GM19455 (cell line): ENCODE measurements at regions not wholly inside any gene's neighbourhood (a gene's known extent, or its start where the extent isn't known, plus 50 kb on each side); places are given as distances from the start of the nearest gene placed in this dataset.

ENCODE experiments used
- ATAC-seq: cut with Tn5 transposase; IDR thresholded peaks from one replicate; pipeline ENCODE4 v1.9.1; 2021; ENCODE audit not compliant: unreplicated experiment

DNA sequence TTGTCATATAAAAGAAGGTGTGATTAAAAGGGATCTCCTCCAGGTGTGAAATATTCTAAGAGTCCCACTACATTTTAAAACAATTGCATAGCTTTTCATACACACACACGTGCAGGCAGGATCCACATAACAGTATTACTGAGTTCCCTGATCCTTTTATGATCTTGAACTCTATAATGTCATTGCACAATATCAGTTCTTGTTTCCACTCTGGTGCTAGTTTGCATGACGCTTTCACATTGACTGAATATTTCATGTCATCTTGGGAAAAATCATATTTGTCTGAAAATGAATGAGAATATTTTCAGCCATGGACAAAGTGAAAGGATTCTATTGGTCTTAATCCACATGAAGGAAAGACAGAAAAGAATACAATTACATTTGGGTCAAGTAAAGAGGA lies 703.8 kb downstream of the CDH8 start:
- ATAC-seq = no peak

DNA sequence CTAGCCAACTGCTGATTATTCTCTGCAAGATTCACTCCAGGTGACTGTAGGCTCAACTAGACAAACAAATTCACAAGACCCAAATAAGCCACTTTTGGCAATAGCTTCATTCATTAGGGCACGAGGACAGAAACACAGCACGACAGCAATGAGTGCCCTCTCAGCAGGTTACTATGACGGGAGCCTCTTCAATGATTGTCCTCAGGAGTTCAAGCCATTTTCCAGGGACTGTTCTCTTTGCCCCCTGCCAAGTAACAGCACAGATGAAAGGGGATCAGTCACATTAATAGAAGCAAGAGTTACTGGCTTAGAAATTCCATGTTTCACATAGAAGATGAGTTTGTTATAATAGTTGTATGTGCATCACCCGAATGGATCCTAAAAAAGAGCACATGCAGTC lies 712.2 kb downstream of the CDH8 start:
- ATAC-seq = no peak

DNA sequence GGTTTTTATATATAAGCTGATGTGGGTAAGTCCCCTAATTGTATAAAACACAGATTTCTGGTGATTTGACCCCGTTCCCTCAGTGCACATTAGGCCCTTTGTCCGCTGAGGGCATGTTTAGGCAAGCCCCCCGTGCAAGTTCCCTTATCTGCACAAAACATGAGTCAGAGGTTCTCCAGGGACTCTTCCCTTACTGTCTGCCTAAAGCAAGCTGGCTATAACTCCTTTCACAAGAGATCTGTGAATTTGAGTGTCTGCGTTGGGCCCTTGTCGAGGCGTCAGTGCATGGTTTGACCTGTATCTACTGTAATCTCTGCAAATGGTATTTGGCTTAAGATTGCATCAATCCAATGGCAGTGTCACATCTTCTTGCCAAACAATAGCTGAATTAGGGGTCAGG lies 712.8 kb downstream of the CDH8 start:
- no peak for ATAC-seq

DNA sequence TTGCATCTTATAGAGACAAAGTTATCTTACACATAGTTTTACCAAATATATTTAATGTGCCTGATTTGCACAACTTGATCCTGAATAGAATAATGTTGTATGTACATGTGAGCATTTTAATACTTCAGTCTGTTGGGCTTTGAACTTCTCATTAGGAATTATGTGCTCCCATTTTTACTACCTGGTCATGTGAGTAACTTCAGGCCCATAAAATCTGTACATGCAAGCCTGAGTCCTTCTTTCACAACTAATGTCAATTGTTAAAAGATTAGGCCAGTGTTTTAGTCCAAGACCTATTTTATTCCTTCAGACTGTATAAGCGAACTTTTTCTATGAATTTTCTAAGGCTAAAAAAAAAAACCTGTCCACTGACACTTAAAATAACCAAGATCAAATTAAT lies 715.4 kb downstream of the CDH8 start:
- no peak for ATAC-seq

DNA sequence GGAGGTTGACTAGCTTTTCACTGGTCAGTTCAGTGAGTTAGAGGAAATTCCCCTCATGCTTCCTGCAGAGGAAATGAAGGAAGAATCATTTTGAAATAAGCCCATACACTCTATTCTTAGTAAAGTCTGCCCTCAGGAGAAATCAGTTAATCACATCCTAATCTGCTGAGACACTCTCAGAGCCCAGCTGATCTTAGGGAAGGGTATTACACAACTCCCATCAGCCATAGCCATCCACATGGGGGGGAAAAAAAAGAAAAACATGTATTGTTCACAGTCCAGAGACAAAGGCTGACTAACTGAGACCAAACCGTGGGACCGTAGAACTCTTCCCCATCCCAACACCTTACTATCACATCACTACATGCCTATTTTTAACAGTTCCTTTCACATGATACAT lies 722.3 kb downstream of the CDH8 start:
- ATAC-seq = no peak

DNA sequence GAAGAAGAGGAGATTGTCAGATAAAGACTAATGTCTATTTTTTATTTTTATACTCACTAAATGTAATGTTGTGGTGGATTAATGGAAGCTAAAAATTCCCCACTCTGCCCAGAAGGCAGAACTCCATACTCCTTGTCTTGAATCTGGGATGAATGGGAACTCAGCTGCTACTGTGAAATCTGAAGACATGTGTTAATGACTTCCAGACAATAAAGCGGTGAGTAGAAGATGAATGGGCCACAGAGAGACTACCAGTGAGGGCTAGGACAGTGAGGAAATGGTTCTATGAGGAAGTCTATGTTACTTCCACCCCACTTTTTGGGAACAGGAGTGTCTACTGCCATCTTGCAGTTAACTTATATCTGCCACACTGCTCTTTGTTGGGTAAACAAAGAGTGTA lies 726.9 kb downstream of the CDH8 start:
- no peak for ATAC-seq

DNA sequence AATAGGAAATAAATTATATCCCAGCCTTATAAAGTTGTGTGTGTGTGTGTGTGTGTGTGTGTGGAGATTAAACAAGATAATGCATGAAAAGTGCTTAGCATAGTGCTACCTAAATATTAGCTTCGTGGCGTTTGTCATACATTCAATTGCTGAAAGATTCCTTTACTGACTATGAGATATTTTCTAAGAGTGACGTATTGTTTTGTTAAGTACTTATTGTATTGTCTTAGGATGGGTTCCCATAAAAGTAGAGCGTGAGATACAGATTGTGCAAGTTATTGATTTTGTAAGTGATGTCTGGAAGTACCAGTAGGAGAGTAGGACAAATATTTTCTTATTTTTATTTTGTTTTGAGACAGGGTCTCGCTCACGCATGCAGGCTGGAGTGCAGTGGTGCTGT lies 730.0 kb downstream of the CDH8 start:
- no peak for ATAC-seq

DNA sequence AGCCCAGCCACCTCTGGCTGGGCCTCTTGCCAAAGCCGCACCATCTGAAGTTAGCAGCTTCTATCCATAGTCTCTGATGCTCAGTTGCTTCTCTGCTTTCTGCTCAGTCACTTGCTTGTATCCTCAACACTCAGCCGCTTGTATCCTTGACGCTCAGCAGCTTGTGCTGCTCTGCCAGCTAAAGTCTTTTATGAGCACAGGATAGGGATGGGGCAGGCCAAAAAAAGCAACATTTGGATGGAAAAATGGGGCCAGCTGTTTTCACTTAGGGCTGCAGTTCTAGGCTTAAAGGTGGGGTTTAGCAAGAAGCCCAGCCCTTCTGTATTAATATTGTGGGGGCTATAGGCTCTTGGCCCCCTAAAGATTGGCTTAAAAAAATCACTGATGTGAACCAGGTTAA lies 739.4 kb downstream of the CDH8 start:
- ATAC-seq = no peak

DNA sequence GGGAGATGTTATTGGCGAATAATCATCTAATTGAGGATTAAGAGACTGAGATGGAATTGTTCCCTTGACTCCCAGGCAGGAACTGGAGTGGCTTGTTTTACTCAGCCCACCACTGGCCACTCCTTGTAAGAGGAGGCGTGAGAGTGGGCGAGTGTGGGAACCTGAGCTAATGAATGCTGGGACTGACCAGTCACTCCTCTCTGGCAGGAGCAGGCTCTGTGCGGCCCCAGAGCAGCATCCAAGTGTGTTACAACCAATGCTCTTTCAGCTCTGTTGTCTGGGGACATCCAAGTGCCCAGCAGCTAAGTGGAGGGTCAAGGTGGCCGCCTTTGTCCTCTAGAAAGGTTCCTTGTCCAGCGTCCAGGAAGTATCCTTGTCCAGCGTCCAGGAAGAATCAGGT lies 739.9 kb downstream of the CDH8 start:
- ATAC-seq = no peak

DNA sequence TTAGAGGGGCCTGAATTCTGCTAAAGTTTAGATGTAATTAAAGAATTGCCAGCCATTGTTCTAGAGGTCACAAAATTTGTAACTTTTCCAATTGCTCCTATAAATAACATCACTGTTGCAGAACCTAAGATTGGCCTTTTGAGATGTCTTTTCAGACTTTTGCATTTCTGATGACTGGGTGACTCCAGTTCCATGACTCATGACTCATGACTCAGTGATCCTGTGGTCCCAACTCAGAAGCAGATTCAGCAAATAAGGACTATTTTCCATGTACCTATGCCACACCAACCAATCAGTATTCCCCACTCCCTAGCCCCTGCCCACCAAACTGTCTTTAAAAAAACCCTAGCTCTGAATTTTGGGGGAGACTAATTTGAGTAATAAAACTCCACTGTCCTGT lies 740.9 kb downstream of the CDH8 start:
- ATAC-seq = no peak

DNA sequence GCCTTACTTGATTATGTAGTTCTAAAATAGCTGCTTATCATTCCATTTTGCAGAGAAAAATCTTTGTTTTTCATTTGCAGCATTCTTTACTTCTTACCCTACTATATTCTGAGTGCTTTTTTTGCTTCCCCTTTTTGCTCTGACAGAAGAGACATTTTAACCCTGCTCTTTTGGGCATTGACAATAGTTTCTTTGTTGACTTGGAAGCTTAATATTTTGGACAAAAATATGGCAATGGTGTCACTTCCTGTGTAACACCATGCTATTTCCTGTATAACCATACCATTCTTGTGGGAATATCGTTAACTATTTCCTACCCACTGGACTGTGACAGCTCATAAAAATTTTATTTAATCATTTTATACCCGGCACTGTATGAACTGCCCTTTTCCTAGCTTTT lies 747.1 kb downstream of the CDH8 start:
- no peak for ATAC-seq

DNA sequence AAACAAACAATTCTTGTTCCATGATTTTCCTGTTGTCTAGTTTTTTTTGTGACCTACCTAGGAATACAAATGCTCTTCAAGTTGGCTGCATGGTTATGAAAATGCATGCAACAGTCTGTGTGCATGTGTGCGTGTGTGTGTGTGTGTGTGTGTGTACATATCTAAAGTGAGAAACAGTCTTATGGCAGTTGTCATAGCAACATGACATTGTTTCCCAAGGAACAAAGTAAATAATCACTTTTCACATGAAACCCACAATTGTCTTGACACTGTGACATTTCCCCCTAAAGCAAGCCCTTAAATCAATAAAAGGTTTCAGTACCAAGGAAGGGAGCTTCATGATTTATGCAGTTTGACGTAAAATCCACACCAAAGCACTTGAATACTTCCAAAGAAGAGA lies 758.4 kb downstream of the CDH8 start:
- ATAC-seq = no peak

DNA sequence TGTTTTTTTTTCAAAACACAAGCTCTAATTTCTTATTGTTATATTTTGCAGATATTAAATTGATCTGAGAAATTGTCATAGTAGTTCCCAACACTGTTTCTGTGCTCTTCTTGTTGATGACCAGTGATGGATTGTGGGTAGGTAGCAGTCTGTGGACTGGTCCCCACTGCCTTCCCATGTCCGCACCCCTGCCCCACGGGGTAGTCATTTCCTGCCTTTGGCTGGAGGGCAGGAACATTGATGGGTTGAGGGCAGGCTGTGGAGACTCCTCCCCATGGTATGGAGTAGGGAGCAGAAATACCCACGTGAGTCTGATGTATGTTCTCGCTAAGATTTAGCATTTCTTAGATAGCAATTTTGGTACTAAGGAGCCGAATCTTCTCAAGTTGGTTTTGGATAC lies 762.0 kb downstream of the CDH8 start:
- ATAC-seq = no peak

DNA sequence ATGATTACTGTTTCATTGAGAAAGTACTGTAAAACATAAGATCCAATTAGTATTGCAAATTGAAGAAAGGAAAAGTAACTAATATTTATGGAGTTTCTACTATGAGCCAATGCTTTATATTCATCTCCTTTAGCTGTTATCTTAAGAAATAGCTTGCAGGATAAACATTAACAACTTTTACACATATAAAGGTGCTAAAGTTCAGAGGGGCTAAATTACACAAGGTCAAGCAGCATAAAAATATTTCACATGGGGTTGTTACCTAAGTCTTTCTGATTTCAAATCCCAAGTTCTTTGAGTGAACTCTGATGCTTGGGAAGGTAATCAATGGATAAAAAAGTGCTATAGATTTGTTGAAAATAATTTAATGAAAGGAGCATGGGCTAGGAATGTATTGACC lies 765.5 kb downstream of the CDH8 start:
- ATAC-seq = no peak

DNA sequence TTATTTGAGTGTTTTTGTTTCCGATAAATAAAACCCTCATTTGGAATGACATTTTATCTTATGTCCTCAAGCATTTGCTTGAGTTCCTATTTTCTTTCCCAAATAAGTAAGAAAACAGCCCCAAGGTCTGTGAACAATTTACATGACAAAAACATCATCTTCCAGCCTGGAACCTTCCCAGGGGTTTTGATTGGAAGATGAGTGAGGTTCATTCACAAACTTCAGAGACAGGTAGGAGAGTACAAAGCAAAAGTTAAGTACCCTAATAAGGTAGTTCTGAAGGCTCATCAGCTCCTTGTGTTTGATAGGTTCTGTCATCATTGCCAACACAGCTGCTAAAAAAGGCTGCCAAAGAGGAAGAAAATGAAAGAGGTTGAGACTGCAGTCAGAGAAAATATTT lies 772.8 kb downstream of the CDH8 start:
- ATAC-seq = no peak

DNA sequence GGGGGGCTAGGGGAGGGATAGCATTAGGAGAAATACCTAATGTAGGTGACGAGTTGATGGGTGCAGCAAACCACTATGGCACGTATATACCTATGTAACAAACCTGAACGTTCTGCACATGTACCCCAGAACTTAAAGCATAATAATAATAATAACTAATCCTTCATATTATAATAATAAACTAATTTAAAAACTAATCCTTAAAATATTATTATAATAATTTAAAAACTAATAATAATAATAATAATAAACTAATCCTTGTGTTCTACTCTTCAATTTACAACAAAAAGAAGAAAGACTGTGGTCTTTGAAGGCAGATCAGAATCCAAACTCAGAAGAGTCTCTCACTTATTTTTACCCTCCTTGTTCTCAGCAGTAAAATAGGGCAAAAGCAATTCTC lies 774.9 kb downstream of the CDH8 start:
- no peak for ATAC-seq

DNA sequence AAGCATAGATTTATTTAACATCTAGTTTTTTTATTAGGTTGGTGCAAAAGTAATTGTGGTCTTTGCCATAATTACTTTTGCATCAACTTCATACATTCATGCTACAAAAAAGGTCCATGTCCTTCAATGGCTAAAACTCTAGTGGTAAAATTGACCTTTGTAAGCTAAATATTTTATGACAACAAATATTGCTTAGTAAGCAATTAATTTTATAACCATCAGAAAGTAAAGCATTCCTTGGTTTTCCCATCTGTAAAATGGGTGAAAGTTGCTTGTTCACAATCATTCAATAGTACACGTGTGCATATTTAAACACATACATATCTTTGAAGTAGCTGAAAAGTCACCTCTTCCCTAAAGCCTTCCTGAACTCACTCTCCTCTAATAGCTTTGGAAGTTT lies 789.6 kb downstream of the CDH8 start:
- no peak for ATAC-seq

DNA sequence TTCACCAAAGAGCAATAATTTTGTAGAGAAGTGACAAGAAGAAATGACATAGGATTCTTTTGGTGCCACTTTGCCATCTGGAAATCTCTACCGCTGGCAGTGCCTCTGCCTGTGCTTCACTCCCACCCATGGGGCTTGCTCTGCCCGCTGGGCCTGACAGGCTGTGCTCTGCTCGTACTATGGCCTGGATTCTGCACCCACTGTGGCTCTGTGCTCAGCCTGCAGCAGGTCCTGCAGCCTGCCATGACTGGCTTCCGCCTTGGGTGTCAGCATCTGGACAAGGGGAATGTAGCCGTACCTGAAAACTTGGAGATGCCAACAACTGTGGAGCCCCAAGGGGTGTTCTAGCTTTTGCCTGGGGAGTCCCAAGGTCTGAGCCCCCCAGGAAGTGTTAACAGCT lies 792.3 kb downstream of the CDH8 start:
- ATAC-seq = no peak

DNA sequence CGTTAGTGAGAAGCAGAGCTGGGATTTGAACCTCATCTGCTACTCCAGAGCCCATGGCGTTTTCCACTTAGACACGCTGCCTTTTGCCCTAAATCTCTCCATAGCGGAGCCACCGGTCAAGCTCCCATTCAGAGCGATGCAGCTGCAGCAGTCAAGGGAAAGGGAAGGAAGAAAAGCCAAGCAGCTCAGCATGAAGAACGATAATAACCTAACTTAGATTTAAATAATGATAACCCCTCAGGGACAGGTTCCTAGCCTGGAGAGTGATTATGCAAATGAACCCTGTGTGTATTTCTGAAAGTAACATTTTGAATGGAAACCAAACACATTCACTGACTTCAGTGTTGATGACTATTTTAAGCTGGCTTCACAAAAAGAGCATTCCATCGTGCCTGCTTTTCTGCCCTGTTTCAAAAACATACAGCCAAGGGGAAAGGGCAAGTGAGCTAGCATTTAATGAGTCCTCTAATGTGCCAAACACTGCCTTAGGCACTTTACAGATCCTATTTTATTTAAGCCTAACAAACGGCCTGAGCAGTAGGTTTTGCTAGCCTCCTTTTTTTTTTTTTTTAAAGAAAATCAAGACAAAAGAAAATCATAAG lies 798.3 kb downstream of the CDH8 start:
- ATAC-seq = no peak

DNA sequence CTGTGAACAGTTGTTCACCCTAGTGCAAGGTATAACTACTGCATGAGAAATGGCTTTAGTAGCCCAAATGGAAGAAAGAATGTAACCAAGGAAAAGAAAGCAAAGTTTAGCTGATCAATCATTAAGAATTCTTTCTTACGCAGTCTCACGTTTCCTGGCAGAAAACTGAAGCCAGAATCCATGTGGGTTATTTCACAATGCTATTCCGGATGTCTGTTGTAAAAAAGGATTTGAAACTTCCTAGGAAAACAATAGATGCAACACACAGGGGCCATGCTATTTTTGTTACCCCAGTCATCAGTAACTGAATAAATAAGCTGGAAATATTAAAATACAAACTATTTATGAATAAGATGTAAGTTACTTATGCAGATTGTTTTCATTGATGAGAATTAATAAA lies 802.5 kb downstream of the CDH8 start:
- ATAC-seq = no peak

DNA sequence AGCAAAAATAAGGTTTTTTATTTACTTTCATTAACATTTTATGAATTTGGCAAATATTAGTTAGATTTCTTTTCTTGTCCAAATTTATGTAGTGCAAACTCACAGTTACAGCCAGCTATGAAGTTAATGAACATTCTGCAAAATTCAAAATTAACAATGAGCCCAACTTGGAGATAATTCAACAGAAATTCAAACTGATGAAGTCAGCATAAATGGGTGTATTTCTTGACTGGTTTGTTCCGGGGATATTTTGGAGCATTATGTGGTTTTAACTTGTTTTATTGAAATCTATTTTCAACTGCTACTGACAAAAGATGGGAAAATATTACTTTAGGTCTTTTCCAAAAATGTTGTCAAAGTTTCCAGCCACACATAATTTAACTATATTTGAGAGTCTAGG lies 807.9 kb downstream of the CDH8 start:
- no peak for ATAC-seq

DNA sequence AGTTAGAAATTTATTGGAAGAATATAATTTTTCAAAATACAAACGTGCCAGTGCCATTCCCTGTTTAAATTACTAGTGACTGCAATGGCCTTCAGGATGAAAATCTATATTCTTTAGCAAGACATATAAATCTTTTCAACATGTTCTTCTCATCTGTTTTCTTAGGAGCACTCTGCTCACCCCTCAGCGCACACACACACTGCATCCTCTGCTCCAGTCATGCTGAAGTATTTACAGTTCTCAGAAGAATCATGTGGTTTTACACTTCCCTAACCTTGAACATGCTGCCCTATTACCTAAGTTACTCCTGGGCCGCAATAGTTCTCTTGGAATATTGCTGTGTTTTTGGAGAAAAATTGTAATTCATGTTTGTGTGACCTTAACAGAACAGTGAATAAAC lies 820.6 kb downstream of the CDH8 start:
- ATAC-seq = no peak

DNA sequence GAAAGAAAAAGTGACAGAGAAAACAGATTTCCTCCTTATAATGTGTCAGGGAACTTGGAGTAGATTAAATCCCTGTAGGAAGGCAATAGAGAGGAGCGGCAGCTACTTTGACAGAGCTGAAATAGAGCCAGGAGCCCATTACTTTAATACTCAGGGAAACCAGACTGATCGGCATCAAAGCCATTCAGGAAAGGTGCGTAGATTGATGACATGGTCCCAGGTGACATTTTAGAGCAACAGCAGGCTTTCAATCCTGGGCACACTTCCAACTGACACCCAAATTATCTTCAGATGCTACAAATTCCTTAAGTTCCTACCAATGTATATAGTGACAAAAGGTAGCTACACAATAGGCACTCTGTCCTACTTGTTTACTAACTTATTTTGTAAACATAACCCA lies 821.5 kb downstream of the CDH8 start:
- ATAC-seq = no peak

DNA sequence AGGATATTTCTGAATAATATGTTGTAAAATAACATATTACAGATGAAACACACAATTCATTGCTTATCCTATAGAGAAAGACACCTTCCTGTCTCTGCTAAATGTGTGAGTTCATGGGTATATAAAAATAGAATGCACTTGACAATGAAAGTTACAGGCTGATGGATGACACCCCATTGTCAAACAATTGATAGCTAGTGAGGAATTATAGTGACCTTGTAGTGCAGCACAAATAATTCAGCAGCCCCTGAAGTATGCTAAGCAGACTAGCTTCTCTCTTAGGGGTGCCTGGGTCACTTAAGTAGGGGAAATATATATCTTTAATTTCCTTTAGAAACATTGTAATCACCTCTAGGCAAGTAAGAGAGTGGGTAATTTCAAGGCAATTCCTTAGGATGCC lies 826.2 kb downstream of the CDH8 start:
- ATAC-seq = no peak
